Neural progenitor cell (in vitro differentiated cells): ENCODE measurements at regions not wholly inside any gene's neighbourhood (a gene's known extent, or its start where the extent isn't known, plus 50 kb on each side); places are given as distances from the start of the nearest gene placed in this dataset.
A peak's percentile ranks its signal among the peaks of the same experiment; 100 is the strongest.

Experiments used
- DNase-seq: peaks from one replicate; pipeline ENCODE4 v3.0.0-alpha.2; 2016; ENCODE audit warnings: low spot score
- H2AFZ ChIP-seq: fragments of 200-600 bp; sonication (generic); replicated peaks from 2 replicates; pipeline ENCODE4 v1.6.1; 2016; ENCODE audit warnings: antibody characterized with exemption
- H3F3A ChIP-seq: fragments of 200-600 bp; sonication (generic); 2 replicates; pipeline ENCODE4 v1.6.1; 2016; ENCODE audit warnings: antibody characterized with exemption, low read depth
- H3K27ac ChIP-seq: fragments of 200-600 bp; sonication (generic); 2 replicates; pipeline ENCODE4 v1.5.1; 2016; ENCODE audit warnings: mild to moderate bottlenecking
- H3K27me3 ChIP-seq: fragments of 200-600 bp; sonication (generic); 2 replicates; pipeline ENCODE4 v1.6.1; 2016; ENCODE audit warnings: mild to moderate bottlenecking, moderate library complexity
- H3K36me3 ChIP-seq: fragments of 200-600 bp; sonication (generic); 2 replicates; pipeline ENCODE4 v1.5.1; 2016
- H3K4me1 ChIP-seq: fragments of 200-600 bp; sonication (generic); 2 replicates; pipeline ENCODE4 v1.6.1; 2016; ENCODE audit warnings: mixed run types
- H3K4me2 ChIP-seq: fragments of 200-600 bp; sonication (generic); 2 replicates; pipeline ENCODE4 v1.6.1; 2016
- H3K4me3 ChIP-seq: fragments of 200-600 bp; sonication (generic); 2 replicates; pipeline ENCODE4 v1.5.1; 2016
- H3K79me2 ChIP-seq: fragments of 200-600 bp; sonication (generic); 2 replicates; pipeline ENCODE4 v1.6.1; 2016; ENCODE audit warnings: low read depth
- H3K9ac ChIP-seq: fragments of 200-600 bp; sonication (generic); 2 replicates; pipeline ENCODE4 v1.6.1; 2016
- H3K9me3 ChIP-seq: fragments of 200-600 bp; sonication (generic); 2 replicates; pipeline ENCODE4 v1.5.1; 2016; ENCODE audit warnings: low read depth
- H4K20me1 ChIP-seq: fragments of 200-600 bp; sonication (generic); 2 replicates; pipeline ENCODE4 v1.6.1; 2016; ENCODE audit warnings: low read depth
- H3K27ac Mint-ChIP-seq: 3 replicates; pipeline ENCODE4 v1.8.0; 2021; ENCODE audit warnings: mixed read lengths
- H3K27me3 Mint-ChIP-seq: 2 replicates; pipeline ENCODE4 v1.8.0; 2022; ENCODE audit warnings: low read depth, mild to moderate bottlenecking, inconsistent platforms, moderate library complexity, mixed read lengths; ENCODE audit not compliant: insufficient read depth
- H3K36me3 Mint-ChIP-seq: 3 replicates; pipeline ENCODE4 v1.8.0; 2021; ENCODE audit warnings: mixed read lengths
- H3K4me1 Mint-ChIP-seq: 3 replicates; pipeline ENCODE4 v1.8.0; 2021; ENCODE audit warnings: mixed read lengths
- H3K4me3 Mint-ChIP-seq: 3 replicates; pipeline ENCODE4 v1.8.0; 2021; ENCODE audit warnings: mild to moderate bottlenecking, moderate library complexity, mixed read lengths
- H3K9me3 Mint-ChIP-seq: 3 replicates; pipeline ENCODE4 v1.8.0; 2020; ENCODE audit warnings: mixed read lengths
- CTCF ChIP-seq: fragments of 200-600 bp; sonication (generic); IDR thresholded peaks from 2 replicates; pipeline ENCODE4 v1.5.1; 2017; ENCODE audit warnings: antibody characterized with exemption, mild to moderate bottlenecking
- EZH2 ChIP-seq: fragments of 200-600 bp; sonication (generic); IDR thresholded peaks from 2 replicates; pipeline ENCODE4 v1.6.1; 2017; ENCODE audit warnings: antibody characterized with exemption, mild to moderate bottlenecking, moderate library complexity
- EZH2phosphoT487 ChIP-seq: fragments of 200-600 bp; sonication (generic); IDR thresholded peaks from 2 replicates; pipeline ENCODE4 v1.6.1; 2017; ENCODE audit warnings: antibody characterized with exemption

DNA sequence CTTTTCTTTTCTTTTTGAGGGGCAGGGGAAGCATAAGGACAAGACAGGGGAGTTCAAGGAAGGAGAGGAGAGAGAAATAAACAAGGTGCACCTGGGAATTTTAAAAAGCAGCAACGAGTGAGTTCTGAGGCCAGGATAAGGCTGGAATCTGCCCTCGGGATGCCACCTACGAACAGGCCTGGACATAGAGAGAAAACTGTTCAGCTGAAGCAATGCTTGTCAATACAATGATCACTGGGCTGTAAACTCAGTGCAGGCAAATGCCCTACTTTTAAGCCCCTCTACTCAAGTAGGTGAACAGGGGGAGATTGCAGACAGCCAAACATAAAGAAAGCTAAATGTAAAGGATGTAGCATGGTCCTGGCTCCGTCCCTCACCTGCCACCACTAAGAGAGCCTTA, 330.5 kb downstream of the ETAA1 start:
- H3K4me1 ChIP-seq: peaks cover 25% of the 10 kb centered on the region
- TF ChIP-seq CTCF (no peak), EZH2phosphoT487 (no peak), EZH2 (no peak)
- H3K4me2 ChIP-seq: peak overlapping the region; percentile 47
- DNase-seq: peak; percentile 25
- no peak overlapping the region for H3K27ac ChIP-seq
- Mint-ChIP-seq H3K9me3 (no peaks in the 10 kb centered on the region), H3K4me1 (peaks cover 35% of the 10 kb centered on the region), H3K27me3 (peaks cover 2% of the 10 kb centered on the region), H3K27ac (no peak overlapping the region), H3K4me3 (no peak overlapping the region), H3K36me3 (no peaks in the 10 kb centered on the region)
- H2AFZ ChIP-seq: no peak overlapping the region
- H3K79me2 ChIP-seq: no peaks in the 10 kb centered on the region
- H3K4me3 ChIP-seq: no peak overlapping the region
- H3K9ac ChIP-seq: no peak overlapping the region
- no peaks in the 10 kb centered on the region for H3K36me3 ChIP-seq
- no peaks in the 10 kb centered on the region for H4K20me1 ChIP-seq
- no peaks in the 10 kb centered on the region for H3K27me3 ChIP-seq
- no peaks in the 10 kb centered on the region for H3K9me3 ChIP-seq
- no peaks in the 10 kb centered on the region for H3F3A ChIP-seq

- H3K4me3 Mint-ChIP-seq: no peak overlapping the region
- no peaks in the 10 kb centered on the region for H4K20me1 ChIP-seq
- H3K27me3 Mint-ChIP-seq: peaks cover 2% of the 10 kb centered on the region
- no peak overlapping the region for H3K9ac ChIP-seq
- H3K4me3 ChIP-seq: no peak overlapping the region
- H3K27ac ChIP-seq: no peak overlapping the region
- H3K4me2 ChIP-seq: no peak overlapping the region
- peaks cover 34% of the 10 kb centered on the region for H3K4me1 Mint-ChIP-seq
- H3K36me3 Mint-ChIP-seq: no peaks in the 10 kb centered on the region
- H3K4me1 ChIP-seq: peaks cover 25% of the 10 kb centered on the region
- H3F3A ChIP-seq: no peaks in the 10 kb centered on the region
- no peak overlapping the region for H3K27ac Mint-ChIP-seq
- DNase-seq: no peak
- no peak overlapping the region for H2AFZ ChIP-seq
- H3K36me3 ChIP-seq: no peaks in the 10 kb centered on the region
- no peaks in the 10 kb centered on the region for H3K79me2 ChIP-seq
- H3K9me3 Mint-ChIP-seq: no peaks in the 10 kb centered on the region
- TF ChIP-seq EZH2phosphoT487 (no peak), EZH2 (no peak), CTCF (no peak)
- H3K27me3 ChIP-seq: no peaks in the 10 kb centered on the region
- H3K9me3 ChIP-seq: no peaks in the 10 kb centered on the region
These were observed 332.3 kb downstream of the ETAA1 start for GRCh38 chr2:67729474-67729873.

DNA sequence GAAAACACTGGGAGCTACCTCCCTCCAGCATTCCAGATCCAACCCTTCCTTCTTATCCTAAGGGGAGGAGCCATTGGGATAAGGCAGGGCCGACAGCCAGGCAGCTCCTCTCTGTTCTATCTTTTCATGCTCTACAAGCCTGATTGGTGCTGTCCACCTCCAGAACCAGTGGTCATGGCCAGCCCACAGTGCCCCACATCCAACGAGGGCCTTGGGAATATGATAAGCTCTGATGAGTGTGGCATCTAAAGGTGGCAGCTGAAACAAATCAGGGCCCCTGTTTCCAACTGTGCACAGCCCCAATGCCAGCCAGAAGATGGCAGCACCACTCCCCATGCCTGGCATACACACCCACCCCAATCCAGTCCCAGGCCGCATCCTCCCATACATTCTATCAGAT, 329.3 kb downstream of the C1D start:
- H3K9me3 ChIP-seq: no peaks in the 10 kb centered on the region
- no peak overlapping the region for H3K4me2 ChIP-seq
- H3K4me1 ChIP-seq: no peaks in the 10 kb centered on the region
- H3K36me3 ChIP-seq: no peaks in the 10 kb centered on the region
- no peak overlapping the region for H3K27ac ChIP-seq
- H3K79me2 ChIP-seq: no peaks in the 10 kb centered on the region
- Mint-ChIP-seq H3K4me1 (peaks cover under 1% of the 10 kb centered on the region), H3K27me3 (no peaks in the 10 kb centered on the region), H3K9me3 (peaks cover 1% of the 10 kb centered on the region), H3K27ac (no peak overlapping the region), H3K36me3 (no peaks in the 10 kb centered on the region), H3K4me3 (no peak overlapping the region)
- no peak overlapping the region for H3K9ac ChIP-seq
- no peaks in the 10 kb centered on the region for H3K27me3 ChIP-seq
- DNase-seq: peak; percentile 58
- TF ChIP-seq CTCF (peak; percentile 66), EZH2 (no peak)
- no peaks in the 10 kb centered on the region for H3F3A ChIP-seq
- H3K4me3 ChIP-seq: peak overlapping the region; percentile 9
- no peaks in the 10 kb centered on the region for H4K20me1 ChIP-seq
- H2AFZ ChIP-seq: peak overlapping the region; percentile 88

- Mint-ChIP-seq H3K27ac (no peak overlapping the region), H3K9me3 (no peaks in the 10 kb centered on the region), H3K27me3 (peaks cover 2% of the 10 kb centered on the region), H3K4me3 (no peak overlapping the region), H3K36me3 (no peaks in the 10 kb centered on the region), H3K4me1 (peaks cover 14% of the 10 kb centered on the region)
- TF ChIP-seq EZH2: no peak
- peaks cover 13% of the 10 kb centered on the region for H3K4me1 ChIP-seq
- H3K79me2 ChIP-seq: no peaks in the 10 kb centered on the region
- no peaks in the 10 kb centered on the region for H3K9me3 ChIP-seq
- H3F3A ChIP-seq: no peaks in the 10 kb centered on the region
- H3K4me3 ChIP-seq: no peak overlapping the region
- H3K36me3 ChIP-seq: no peaks in the 10 kb centered on the region
- no peak for DNase-seq
- H4K20me1 ChIP-seq: no peaks in the 10 kb centered on the region
- H3K4me2 ChIP-seq: no peak overlapping the region
- H2AFZ ChIP-seq: no peak overlapping the region
- H3K27me3 ChIP-seq: no peaks in the 10 kb centered on the region
- H3K27ac ChIP-seq: no peak overlapping the region
- H3K9ac ChIP-seq: no peak overlapping the region
These were observed 310.6 kb downstream of the C1D start for GRCh38 chr2:67752199-67752598.
